ENCODE measurements at regions not wholly inside any gene's neighbourhood (a gene's known extent, or its start where the extent isn't known, plus 50 kb on each side); places are given as distances from the start of the nearest gene placed in this dataset.

GRCh38 chr4:104418286-104418685 is 76.4 kb downstream of the CXXC4 start:
- no peak for DNase-seq

GRCh38 chr4:104417357-104417882 is 77.3 kb downstream of the CXXC4 start:
- DNase-seq: no peak

- DNase-seq: no peak
These were observed 77.9 kb downstream of the CXXC4 start for GRCh38 chr4:104416725-104417356.

- no peak for DNase-seq
These were observed 81.2 kb downstream of the CXXC4 start for GRCh38 chr4:104413487-104413886.

GRCh38 chr4:104412344-104412743 is 82.3 kb downstream of the CXXC4 start:
- no peak for DNase-seq

- no peak for DNase-seq
These were observed 83.2 kb downstream of the CXXC4 start for GRCh38 chr4:104411502-104411901.

- DNase-seq: no peak
These were observed 85.8 kb downstream of the CXXC4 start for GRCh38 chr4:104408878-104409277.

- no peak for DNase-seq
These were observed 90.3 kb downstream of the CXXC4 start for GRCh38 chr4:104404361-104404760.

- peak; percentile 53 for DNase-seq
These were observed 99.5 kb downstream of the CXXC4 start for GRCh38 chr4:104395168-104395614.

- no peak for DNase-seq
These were observed 100.1 kb downstream of the CXXC4 start for GRCh38 chr4:104394406-104395167.

- no peak for DNase-seq
These were observed 100.9 kb downstream of the CXXC4 start for GRCh38 chr4:104393655-104394324.

GRCh38 chr4:104385713-104386112 is 109.0 kb downstream of the CXXC4 start:
- no peak for DNase-seq

- no peak for DNase-seq
These were observed 111.7 kb downstream of the CXXC4 start for GRCh38 chr4:104382961-104383360.

- no peak for DNase-seq
These were observed 113.0 kb downstream of the CXXC4 start for GRCh38 chr4:104381729-104382128.

- DNase-seq: no peak
These were observed 129.1 kb downstream of the CXXC4 start for GRCh38 chr4:104365618-104366017.

- DNase-seq: no peak
These were observed 141.2 kb downstream of the CXXC4 start for GRCh38 chr4:104353481-104353880.

- DNase-seq: no peak
These were observed 142.5 kb downstream of the CXXC4 start for GRCh38 chr4:104352211-104352610.

- DNase-seq: no peak
These were observed 143.0 kb downstream of the CXXC4 start for GRCh38 chr4:104351706-104352105.

GRCh38 chr4:104345598-104346242 is 149.0 kb downstream of the CXXC4 start:
- DNase-seq: no peak

- no peak for DNase-seq
These were observed 150.2 kb downstream of the CXXC4 start for GRCh38 chr4:104344342-104344980.

- DNase-seq: no peak
These were observed 160.3 kb downstream of the CXXC4 start for GRCh38 chr4:104334410-104334809.

- DNase-seq: no peak
These were observed 164.4 kb downstream of the CXXC4 start for GRCh38 chr4:104330125-104330905.
